HepG2 (cell line): ENCODE measurements at regions not wholly inside any gene's neighbourhood (a gene's known extent, or its start where the extent isn't known, plus 50 kb on each side); places are given as distances from the start of the nearest gene placed in this dataset.
A peak's percentile ranks its signal among the peaks of the same experiment; 100 is the strongest.

ENCODE experiments used
- CBX1 ChIP-seq: IDR thresholded peaks from one replicate; pipeline ENCODE4 v1.6.1; 2016; ENCODE audit warnings: antibody characterized with exemption, low read depth
- DNMT1 ChIP-seq: sonication (generic); formaldehyde crosslinking; IDR thresholded peaks from 2 replicates; pipeline ENCODE4 v1.5.1; 2020; ENCODE audit warnings: mild to moderate bottlenecking, missing genetic modification reagents
- FLYWCH1 ChIP-seq: sonication (generic); formaldehyde crosslinking; IDR thresholded peaks from 2 replicates; pipeline ENCODE4 v1.8.1; 2023; ENCODE audit warnings: mild to moderate bottlenecking, missing genetic modification reagents
- KDM1A ChIP-seq: IDR thresholded peaks from 2 replicates; pipeline ENCODE4 v1.6.1; 2016; ENCODE audit warnings: missing compliant biosample characterization
- RBFOX2 ChIP-seq: fragments of 200-400 bp; formaldehyde crosslinking; IDR thresholded peaks from 2 replicates; pipeline ENCODE4 v1.6.1; 2017; ENCODE audit warnings: low read depth, mild to moderate bottlenecking, low read length
- ZHX1 ChIP-seq: sonication (generic); formaldehyde crosslinking; IDR thresholded peaks from 2 replicates; pipeline ENCODE4 v1.8.1; 2022; ENCODE audit warnings: low read depth, mild to moderate bottlenecking, missing genetic modification reagents
- ZNF121 ChIP-seq: sonication (generic); formaldehyde crosslinking; IDR thresholded peaks from 2 replicates; pipeline ENCODE4 v1.5.0; 2020; ENCODE audit warnings: mild to moderate bottlenecking, missing genetic modification reagents
- ZNF333 ChIP-seq: sonication (generic); formaldehyde crosslinking; IDR thresholded peaks from 2 replicates; pipeline ENCODE4 v1.4.0; 2020; ENCODE audit warnings: mild to moderate bottlenecking, missing genetic modification reagents, borderline replicate concordance
- TF ChIP-seq, protein P1 (sequence below): sonication (generic); formaldehyde crosslinking; conservative IDR thresholded peaks from 2 replicates; pipeline ENCODE4 v1.4.0; 2020; ENCODE audit warnings: missing genetic modification reagents
- TF ChIP-seq, protein P2 (sequence below): sonication (generic); formaldehyde crosslinking; IDR thresholded peaks from 2 replicates; pipeline ENCODE4 v1.5.1; 2020; ENCODE audit warnings: mild to moderate bottlenecking, missing genetic modification reagents, moderate library complexity
- TF ChIP-seq, protein P3 (sequence below), 2 experiments: fragments of 450-650 bp in 1 of 2; sonication (generic) in 1 of 2; formaldehyde crosslinking in 1 of 2; IDR thresholded peaks; 2 replicates each; pipeline versions ENCODE4 v1.6.1 to v1.8.0; 2016 to 2022; ENCODE audit warnings: antibody characterized with exemption in 1 of 2, mild to moderate bottlenecking in 1 of 2, missing genetic modification reagents in 1 of 2

- TF ChIP-seq, protein P1, sequence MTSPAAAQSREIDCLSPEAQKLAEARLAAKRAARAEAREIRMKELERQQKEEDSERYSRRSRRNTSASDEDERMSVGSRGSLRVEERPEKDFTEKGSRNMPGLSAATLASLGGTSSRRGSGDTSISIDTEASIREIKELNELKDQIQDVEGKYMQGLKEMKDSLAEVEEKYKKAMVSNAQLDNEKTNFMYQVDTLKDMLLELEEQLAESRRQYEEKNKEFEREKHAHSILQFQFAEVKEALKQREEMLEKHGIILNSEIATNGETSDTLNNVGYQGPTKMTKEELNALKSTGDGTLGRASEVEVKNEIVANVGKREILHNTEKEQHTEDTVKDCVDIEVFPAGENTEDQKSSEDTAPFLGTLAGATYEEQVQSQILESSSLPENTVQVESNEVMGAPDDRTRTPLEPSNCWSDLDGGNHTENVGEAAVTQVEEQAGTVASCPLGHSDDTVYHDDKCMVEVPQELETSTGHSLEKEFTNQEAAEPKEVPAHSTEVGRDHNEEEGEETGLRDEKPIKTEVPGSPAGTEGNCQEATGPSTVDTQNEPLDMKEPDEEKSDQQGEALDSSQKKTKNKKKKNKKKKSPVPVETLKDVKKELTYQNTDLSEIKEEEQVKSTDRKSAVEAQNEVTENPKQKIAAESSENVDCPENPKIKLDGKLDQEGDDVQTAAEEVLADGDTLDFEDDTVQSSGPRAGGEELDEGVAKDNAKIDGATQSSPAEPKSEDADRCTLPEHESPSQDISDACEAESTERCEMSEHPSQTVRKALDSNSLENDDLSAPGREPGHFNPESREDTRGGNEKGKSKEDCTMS (CRISPR knock-in tag), result no peak
- TF ChIP-seq, protein P2, sequence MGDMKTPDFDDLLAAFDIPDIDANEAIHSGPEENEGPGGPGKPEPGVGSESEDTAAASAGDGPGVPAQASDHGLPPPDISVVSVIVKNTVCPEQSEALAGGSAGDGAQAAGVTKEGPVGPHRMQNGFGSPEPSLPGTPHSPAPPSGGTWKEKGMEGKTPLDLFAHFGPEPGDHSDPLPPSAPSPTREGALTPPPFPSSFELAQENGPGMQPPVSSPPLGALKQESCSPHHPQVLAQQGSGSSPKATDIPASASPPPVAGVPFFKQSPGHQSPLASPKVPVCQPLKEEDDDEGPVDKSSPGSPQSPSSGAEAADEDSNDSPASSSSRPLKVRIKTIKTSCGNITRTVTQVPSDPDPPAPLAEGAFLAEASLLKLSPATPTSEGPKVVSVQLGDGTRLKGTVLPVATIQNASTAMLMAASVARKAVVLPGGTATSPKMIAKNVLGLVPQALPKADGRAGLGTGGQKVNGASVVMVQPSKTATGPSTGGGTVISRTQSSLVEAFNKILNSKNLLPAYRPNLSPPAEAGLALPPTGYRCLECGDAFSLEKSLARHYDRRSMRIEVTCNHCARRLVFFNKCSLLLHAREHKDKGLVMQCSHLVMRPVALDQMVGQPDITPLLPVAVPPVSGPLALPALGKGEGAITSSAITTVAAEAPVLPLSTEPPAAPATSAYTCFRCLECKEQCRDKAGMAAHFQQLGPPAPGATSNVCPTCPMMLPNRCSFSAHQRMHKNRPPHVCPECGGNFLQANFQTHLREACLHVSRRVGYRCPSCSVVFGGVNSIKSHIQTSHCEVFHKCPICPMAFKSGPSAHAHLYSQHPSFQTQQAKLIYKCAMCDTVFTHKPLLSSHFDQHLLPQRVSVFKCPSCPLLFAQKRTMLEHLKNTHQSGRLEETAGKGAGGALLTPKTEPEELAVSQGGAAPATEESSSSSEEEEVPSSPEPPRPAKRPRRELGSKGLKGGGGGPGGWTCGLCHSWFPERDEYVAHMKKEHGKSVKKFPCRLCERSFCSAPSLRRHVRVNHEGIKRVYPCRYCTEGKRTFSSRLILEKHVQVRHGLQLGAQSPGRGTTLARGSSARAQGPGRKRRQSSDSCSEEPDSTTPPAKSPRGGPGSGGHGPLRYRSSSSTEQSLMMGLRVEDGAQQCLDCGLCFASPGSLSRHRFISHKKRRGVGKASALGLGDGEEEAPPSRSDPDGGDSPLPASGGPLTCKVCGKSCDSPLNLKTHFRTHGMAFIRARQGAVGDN, result no peak
- TF ChIP-seq CBX1 (peak; percentile 23), ZNF121 (CRISPR knock-in tag) (no peak), FLYWCH1 (no peak), RBFOX2 (no peak), ZNF333 (CRISPR knock-in tag) (no peak), ZHX1 (CRISPR knock-in tag) (no peak), DNMT1 (CRISPR knock-in tag) (no peak), KDM1A (CRISPR knock-in tag) (no peak)
- TF ChIP-seq, protein P3, sequence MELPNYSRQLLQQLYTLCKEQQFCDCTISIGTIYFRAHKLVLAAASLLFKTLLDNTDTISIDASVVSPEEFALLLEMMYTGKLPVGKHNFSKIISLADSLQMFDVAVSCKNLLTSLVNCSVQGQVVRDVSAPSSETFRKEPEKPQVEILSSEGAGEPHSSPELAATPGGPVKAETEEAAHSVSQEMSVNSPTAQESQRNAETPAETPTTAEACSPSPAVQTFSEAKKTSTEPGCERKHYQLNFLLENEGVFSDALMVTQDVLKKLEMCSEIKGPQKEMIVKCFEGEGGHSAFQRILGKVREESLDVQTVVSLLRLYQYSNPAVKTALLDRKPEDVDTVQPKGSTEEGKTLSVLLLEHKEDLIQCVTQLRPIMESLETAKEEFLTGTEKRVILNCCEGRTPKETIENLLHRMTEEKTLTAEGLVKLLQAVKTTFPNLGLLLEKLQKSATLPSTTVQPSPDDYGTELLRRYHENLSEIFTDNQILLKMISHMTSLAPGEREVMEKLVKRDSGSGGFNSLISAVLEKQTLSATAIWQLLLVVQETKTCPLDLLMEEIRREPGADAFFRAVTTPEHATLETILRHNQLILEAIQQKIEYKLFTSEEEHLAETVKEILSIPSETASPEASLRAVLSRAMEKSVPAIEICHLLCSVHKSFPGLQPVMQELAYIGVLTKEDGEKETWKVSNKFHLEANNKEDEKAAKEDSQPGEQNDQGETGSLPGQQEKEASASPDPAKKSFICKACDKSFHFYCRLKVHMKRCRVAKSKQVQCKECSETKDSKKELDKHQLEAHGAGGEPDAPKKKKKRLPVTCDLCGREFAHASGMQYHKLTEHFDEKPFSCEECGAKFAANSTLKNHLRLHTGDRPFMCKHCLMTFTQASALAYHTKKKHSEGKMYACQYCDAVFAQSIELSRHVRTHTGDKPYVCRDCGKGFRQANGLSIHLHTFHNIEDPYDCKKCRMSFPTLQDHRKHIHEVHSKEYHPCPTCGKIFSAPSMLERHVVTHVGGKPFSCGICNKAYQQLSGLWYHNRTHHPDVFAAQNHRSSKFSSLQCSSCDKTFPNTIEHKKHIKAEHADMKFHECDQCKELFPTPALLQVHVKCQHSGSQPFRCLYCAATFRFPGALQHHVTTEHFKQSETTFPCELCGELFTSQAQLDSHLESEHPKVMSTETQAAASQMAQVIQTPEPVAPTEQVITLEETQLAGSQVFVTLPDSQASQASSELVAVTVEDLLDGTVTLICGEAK (IDR thresholded peaks at IDR 0.05), result no peak
- TF ChIP-seq, protein P3 (CRISPR knock-in tag; IDR thresholded peaks at IDR 0.05), result no peak
Observed at GRCh38 chr4:153067376-153067775, 131.3 kb downstream of the FHDC1 start (continued).
